ENCODE measurements at regions not wholly inside any gene's neighbourhood (a gene's known extent, or its start where the extent isn't known, plus 50 kb on each side); places are given as distances from the start of the nearest gene placed in this dataset.

DNA sequence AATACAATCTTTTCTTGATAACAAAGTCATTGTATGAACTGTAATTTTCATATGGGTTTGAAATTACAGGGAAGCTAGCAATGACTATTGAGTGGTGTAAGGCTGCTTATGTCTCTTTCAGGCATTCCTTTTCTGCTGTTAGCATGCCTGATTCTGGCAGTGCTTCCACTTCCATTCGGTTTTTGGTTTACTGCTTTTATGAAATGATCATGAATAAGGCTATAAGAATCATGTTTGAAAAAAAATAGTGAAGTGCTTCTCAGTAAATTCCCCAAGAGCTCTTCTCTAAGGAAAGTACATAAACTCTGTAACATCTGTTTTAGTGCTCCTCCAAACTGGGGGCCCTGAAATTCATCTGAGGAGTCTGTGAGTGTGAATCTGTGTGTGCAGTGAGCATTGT lies 434.0 kb upstream of the RGS6 start:
- TF ChIP-seq, protein P1, sequence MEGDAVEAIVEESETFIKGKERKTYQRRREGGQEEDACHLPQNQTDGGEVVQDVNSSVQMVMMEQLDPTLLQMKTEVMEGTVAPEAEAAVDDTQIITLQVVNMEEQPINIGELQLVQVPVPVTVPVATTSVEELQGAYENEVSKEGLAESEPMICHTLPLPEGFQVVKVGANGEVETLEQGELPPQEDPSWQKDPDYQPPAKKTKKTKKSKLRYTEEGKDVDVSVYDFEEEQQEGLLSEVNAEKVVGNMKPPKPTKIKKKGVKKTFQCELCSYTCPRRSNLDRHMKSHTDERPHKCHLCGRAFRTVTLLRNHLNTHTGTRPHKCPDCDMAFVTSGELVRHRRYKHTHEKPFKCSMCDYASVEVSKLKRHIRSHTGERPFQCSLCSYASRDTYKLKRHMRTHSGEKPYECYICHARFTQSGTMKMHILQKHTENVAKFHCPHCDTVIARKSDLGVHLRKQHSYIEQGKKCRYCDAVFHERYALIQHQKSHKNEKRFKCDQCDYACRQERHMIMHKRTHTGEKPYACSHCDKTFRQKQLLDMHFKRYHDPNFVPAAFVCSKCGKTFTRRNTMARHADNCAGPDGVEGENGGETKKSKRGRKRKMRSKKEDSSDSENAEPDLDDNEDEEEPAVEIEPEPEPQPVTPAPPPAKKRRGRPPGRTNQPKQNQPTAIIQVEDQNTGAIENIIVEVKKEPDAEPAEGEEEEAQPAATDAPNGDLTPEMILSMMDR (IDR thresholded peaks at IDR 0.05 in 4 of 5, conservative IDR thresholded peaks at IDR 0.05 in 1 of 5): no peak
- TF ChIP-seq POLR2A (IDR thresholded peaks at IDR 0.05): no peak

Data from gastrocnemius medialis (tissue), 4 donors.